ENCODE measurements at regions not wholly inside any gene's neighbourhood (a gene's known extent, or its start where the extent isn't known, plus 50 kb on each side); places are given as distances from the start of the nearest gene placed in this dataset.

- no peak for TF ChIP-seq FOXJ3 (CRISPR knock-in tag; IDR thresholded peaks at IDR 0.05)
- TF ChIP-seq MXI1 (IDR thresholded peaks at IDR 0.05; ENCODE audit: low read depth, low read length), result no peak
- TF ChIP-seq ZNF143 (CRISPR knock-in tag; IDR thresholded peaks at IDR 0.05), result no peak
- TF ChIP-seq CBX3 (IDR thresholded peaks at IDR 0.05; ENCODE audit: borderline replicate concordance in 1 of 2, low read length in 2 of 2), result no peak
- TF ChIP-seq ZNF197 (CRISPR knock-in tag; IDR thresholded peaks at IDR 0.05; ENCODE audit: low read depth), result no peak
- TF ChIP-seq ZNF398 (CRISPR knock-in tag; IDR thresholded peaks at IDR 0.05), result no peak
- TF ChIP-seq NBN (IDR thresholded peaks at IDR 0.05; ENCODE audit: low read depth), result no peak
- TF ChIP-seq KLF16 (IDR thresholded peaks at IDR 0.05), result no peak
- no peak overlapping the region for H2AFZ ChIP-seq (ENCODE audit: low read depth, low read length)
- H3K4me3 ChIP-seq, result no peak overlapping the region
- H3K36me3 ChIP-seq (ENCODE audit: control insufficient read depth, insufficient read depth, low read length), result no peaks in the 10 kb centered on the region
- H3K9me3 ChIP-seq (replicated peaks; ENCODE audit: control insufficient read depth, insufficient read depth, low read depth, low read length), result no peaks in the 10 kb centered on the region
- no peaks in the 10 kb centered on the region for H3K4me1 ChIP-seq (replicated peaks in 1 of 2; ENCODE audit: control insufficient read depth in 2 of 2, insufficient read depth in 2 of 2, low read length in 2 of 2)
- WGBS (ENCODE audit: insufficient coverage, low coverage, missing lambda C conversion rate), result 0% methylated on average over 9 of the region's 10 CpGs
- ChIA-PET POLR2A (no interaction called here), CTCF (ENCODE audit: low intra/inter-chr PET ratio) (no interaction called here)
- DNase-seq (ENCODE audit: extremely low read depth in 1 of 4, low spot score in 3 of 4), result no peak
- no peaks in the 10 kb centered on the region for H4K20me1 ChIP-seq (replicated peaks; ENCODE audit: control insufficient read depth, insufficient read depth, low read length)
- in situ Hi-C loops (cut with MboI), result no loop called here
- no peaks in the 10 kb centered on the region for H3K27me3 ChIP-seq (ENCODE audit: control insufficient read depth in 2 of 2, insufficient read depth in 2 of 2, low read length in 2 of 2)
- intact Hi-C loops (cut with micrococcal nuclease), result no loop called here
- BruUV-seq (replicated peaks), result no TSS peak
- no peak overlapping the region for H3K4me2 ChIP-seq (ENCODE audit: insufficient read depth, low read length)
- no peaks in the 10 kb centered on the region for H3K9me1 ChIP-seq (ENCODE audit: control insufficient read depth, insufficient read depth, low read length)
- no peak overlapping the region for H3K27ac ChIP-seq (ENCODE audit: extremely low read depth, low read depth, low read length)
- FAIRE-seq, result no peak
- ATAC-seq, result no peak
- no peak overlapping the region for H3K9ac ChIP-seq (ENCODE audit: insufficient read depth in 1 of 2, low read depth in 2 of 2, low read length in 2 of 2)
- H3K79me2 ChIP-seq (ENCODE audit: control insufficient read depth, insufficient read depth, low read length), result no peaks in the 10 kb centered on the region
Measured at GRCh38 chr2:75381032-75381431, 179.7 kb downstream of the EVA1A start.

Data from K562 (cell line).